Right kidney (tissue), 1 donor: ENCODE measurements at regions not wholly inside any gene's neighbourhood (a gene's known extent, or its start where the extent isn't known, plus 50 kb on each side); places are given as distances from the start of the nearest gene placed in this dataset.

ENCODE experiments used
- DNase-seq: peaks from one replicate; pipeline ENCODE4 v3.0.0-alpha.2; 2016

DNA sequence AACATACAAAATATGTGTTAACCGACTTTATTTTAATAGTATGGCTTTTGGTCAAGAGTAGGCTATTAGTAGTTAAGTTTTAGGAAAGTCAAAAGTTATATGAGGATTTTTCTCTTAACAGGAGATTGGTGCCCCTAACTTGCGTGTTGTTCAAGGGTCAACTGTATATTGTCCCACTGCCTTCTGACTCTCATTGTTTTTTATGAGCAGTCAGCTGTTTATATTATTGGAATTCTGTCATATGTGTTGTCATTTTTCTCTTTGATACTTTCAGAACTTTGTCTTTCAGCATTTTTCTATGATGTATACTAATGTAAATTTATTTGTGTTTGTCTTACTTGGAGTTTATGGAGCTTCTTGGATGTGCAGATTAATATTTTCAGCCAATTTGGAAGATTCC, 142.1 kb upstream of the CMC1 start:
- DNase-seq, result no peak

DNA sequence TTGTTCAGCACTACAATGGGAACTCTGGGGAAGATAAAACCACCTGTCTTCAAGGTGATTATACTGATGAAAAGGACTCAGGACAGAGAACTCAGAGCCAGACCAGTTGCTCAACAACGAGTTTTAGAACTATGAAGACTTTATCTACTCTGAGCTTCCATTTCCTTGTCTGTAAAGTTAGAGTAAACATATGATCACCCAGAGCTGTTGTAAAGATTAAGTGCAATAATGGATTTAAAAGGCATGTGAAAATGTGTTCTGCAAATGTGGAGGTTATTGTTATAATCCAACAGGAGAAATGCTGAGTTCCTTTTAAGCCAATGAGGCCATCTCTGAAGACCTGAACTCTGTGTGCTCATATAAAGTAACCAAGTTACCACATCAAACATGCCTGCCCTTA, 139.7 kb upstream of the CMC1 start:
- no peak for DNase-seq

DNA sequence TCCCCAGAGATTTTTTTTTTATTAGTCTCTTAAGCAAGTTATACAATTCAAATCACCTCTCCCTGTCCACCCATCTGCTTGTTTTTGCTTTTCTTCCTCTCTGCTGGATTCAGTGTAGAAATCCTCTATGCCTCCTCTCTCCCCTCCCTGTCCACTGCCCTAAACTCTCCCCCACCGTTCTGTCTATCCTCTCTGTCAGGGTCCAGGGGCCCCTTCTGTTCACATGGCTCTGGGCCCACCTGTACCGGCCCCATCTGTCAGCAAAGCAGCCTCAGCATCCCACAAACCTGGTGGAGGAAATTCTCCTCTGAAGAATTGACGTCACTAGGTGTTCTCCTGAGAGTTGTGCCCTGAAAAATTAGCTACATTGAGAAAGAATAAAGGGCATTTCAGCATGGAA, 137.6 kb upstream of the CMC1 start:
- no peak for DNase-seq

DNA sequence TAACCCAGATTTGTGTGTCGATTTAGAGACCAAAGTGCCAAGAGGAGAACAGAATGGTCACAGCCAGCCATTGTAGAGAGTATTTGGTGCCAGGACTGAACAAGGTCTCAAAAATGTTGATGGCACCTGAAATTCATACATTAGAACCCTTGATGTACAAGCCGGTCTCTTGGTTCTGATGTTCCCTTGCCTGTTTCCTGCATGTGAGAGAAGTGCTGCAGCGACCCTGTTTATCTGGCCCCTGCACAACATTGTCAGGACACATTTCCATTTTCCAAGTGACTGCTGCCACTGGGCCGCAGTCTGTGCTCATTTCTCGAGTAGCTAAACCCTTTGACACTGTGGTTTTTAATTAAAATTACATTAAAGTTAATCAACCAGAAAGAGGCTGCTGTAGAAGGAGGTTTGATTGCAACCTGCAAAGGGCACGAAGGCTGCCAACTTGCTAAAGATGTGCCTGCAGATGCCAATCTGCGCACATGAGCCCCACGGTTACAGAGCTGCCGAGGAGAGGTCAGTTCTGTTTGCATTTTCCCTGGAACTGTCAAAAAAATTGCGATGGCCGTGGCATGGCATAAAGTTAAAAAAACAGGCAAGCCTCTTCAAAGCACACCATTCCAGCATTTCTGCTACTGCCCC, 136.4 kb upstream of the CMC1 start:
- peak; percentile 6 for DNase-seq

DNA sequence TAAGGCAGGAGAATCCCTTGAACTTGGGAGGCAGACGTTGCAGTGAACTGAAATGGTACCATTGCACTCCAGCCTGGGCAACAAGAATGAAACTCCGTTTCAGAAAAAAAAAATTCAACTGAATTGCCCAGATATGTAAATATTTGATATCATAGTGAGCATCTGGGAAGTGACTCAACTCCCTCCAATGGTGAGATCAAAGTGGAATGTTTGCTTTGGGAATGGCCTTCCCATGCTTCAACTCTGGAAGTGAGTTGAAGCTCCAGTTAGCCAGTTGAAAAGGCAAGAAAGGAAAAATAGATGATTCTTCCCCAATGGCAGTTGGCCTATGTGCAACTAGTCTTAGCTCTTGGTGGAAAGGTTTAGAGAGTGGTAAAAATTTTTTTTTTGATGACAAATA, 131.6 kb upstream of the CMC1 start:
- no peak for DNase-seq

DNA sequence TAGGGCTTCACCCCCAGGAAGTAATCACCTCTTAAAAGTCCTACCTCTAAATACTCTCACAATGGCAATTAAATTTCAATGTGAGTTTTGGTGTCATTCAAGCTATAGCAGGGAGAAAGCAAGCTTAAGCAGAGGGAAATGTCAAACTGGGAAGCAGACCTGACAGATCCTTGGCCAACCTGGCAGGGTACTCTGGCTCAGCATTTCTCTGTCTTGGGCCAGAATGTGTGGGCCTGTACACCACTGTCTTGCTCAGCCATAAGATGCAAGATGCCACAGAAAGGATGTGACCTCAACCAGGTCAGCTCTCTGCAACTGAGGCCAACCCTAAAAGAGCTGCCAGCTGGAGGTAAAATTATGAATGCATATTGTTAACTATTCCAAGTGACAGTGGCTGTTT, 130.6 kb upstream of the CMC1 start:
- no peak for DNase-seq

DNA sequence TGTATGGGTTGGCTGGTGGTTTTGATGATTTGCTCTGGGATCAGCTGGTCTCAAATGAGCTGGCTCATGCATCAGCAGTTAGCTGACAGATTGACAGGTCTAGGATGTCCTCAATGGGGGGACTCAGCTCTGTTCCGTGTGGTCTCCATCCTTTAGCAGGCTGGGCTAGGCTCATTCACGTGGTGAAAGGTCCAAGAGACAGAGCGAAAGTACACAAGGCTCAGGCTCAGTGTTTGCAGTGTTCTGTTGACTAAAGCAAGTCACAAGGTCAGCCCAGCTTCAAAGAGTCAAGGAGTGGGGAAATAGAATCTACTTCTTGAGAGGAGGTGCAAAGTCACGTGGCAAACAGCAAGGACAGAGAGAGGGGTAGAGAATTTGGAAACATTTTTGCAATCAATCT, 126.5 kb upstream of the CMC1 start:
- DNase-seq, result no peak

DNA sequence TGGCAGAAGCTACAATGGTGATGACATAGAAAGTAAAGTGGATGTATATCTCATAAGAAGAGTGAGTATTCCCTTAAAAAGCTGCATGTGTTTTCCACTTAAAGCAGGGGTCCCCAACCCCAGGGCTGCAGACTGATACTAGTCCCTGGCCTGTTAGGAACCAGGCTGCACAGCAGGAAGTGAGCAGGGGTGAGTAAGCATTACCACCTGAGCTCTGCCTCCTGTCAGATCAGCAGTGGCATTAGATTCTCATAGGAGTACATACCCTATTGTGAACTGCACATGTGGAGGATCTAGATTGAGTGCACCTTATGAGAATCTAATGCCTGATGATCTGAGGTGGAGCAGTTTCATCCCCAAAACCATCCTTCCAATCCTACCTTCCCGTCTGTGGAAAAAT, 126.1 kb upstream of the CMC1 start:
- no peak for DNase-seq

DNA sequence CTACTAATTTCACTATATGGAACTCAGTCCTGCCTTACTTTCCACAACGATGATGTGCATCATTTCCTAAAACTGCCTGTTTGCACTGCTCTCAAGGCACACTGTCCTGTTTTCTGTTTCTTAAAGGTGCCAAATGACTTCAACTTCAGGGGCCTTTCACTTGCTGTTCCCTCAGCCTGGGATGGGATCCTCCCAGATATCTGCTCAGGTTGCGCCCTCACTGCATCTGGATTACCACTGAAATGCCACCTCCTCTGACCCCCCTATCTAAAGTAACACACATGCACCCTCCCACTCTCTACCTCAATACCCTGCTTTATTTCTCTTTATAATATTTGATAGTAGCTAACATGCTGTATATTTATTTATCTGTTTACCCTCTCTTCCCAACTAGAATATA, 123.8 kb upstream of the CMC1 start:
- no peak for DNase-seq

DNA sequence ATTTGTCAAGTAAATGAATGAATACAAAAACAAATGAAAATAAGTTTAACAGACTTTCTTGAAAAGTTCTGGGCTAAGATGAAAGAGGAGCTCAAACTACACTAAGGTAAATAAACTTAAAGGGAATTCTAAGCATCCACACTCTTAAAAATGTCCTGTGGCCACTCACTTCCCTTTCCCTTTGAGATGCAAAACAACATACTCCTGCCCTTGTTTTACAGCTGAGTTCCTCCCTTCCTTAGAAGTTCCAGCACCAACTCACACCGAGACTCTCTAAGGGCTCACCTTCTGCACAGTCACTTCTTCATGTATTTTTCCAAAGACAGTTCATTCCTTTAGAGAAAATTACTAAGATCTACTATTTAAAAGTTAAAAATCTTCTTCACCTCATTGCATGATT, 123.3 kb upstream of the CMC1 start:
- no peak for DNase-seq

DNA sequence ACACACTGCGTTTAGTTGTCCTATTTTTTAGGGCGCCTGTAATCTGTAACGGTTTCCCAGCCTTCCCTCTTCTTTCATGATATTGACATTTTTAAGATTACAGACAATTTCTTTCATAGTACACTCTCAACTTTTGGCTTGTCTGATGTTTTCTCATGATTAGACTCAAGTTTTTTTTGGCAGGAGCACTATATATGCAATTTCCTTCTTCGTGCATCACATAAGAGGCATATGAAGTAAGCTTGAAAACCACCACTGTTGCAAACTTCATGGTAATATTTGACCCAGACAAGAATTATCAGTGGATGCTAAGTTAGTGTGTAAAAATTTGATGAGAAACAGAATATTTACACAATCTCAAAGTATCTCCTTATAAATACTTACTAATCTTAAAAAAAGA, 119.2 kb upstream of the CMC1 start:
- no peak for DNase-seq

DNA sequence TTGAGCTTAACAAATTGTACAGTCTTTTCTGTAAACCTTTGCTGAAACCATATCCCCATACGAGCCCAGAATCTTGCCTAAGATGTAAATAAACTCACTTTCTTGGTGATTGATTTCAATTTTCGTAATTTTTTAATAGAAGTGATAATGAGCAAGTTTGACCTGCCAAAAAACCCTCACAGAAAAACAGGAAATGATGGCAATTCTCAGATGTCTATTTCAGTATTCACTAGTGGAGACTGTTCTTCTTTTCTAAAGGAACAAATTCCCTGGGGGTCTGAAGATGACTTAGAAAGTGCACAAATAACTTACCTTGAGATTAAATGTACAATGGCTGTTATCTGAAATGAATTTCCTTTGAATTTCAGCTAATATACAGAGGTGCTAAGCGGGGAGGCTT, 116.5 kb upstream of the CMC1 start:
- no peak for DNase-seq

DNA sequence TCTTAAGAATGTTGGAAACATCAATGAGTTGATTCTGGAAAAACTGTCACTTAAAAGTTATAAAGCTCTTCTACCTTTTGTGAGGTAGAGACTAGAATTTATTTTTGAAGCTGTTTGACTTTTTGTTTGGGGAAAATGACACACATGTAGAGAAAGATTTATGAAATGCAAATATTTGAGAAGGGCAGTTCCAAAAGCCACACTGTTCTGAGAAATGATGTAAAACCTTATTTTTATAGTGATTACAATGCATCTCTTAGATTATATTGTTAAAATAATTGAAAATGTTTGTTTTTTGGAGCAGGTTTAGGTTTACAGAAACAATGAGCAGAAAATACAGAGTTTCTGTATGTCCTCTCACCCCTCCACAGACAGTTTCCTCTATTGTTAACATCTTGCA, 116.1 kb upstream of the CMC1 start:
- no peak for DNase-seq

DNA sequence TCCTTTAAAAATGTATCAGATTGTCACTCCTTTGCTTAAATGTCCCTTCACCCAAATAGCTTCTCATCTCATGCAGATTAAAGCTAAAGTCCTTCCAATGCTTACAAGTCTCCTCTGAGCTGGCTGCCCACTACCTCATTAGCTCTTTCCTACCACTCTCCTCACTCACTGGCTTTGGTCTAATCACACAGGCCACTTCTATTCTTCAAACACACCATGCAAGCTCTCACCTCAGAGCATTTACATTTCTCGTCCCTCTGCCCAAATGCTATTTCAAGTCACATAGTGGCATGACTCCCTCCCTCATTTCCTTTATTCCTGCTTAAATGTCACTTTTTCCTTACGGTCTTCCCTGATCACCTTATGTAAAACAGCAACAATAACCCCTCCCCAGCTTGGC, 110.6 kb upstream of the CMC1 start:
- DNase-seq, result no peak

DNA sequence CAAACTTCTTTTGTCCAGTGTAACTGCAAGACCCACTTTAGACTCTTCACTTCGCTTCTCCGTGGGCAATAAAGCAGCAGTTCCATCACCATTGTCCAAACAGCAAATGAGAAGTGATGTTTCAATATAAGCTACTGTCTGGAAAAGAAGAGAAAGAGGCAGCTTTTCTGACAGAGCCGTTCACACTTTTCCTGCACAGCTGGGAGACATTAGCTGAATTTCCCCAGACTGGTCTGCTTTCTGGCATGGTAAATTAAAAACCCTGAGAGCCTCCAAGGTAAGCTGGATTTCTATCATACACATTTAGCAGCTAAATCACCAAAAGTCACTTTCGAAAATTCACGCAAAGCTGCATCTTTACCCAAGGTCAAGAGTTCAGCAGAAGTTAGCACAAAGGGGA, 108.5 kb upstream of the CMC1 start:
- no peak for DNase-seq

DNA sequence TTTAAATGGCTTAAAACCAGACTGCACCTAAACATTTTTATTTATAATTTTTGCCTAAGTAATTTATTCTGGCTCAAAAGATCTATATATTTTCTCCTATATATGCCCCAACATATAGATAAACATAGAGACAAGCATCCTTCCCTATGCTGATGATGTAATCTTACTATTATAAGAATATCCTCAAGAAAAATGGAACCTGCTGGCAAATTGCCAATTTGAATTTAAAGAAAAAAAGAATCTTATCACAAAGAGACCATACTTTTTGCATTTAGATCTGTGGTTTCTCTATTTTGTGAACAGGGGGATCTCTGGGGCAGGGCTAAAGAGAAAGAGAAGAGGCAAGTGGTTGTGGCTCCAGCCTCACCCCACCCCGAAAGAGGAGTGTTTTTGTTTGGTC, 107.2 kb upstream of the CMC1 start:
- DNase-seq, result no peak

DNA sequence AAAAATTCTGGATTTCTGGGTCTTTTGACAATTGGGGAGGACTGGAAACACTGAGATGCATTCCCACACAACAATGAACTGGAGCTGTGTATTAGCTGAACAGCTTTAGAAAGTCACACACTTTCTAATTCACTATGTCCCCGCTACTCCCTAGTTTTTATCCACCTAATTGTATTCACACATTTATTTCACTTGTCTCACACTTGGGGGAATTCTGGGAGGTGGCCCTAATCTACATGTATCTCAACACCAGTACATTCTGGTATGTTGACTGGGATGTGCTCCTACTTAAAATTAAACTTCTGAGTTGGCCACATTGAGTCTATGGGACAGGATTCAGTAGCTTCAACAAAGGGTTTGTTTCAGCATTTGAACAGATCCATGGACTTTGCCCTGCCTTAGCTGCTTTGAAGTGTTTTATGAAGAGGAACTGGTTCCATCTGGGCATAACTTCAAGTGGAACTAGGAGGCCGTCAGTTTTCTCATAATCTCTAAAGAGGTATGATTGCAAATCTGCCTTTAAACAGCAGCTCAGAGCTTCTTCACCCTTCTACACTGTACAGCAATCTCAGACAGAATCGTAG, 106.5 kb upstream of the CMC1 start:
- DNase-seq, result no peak

DNA sequence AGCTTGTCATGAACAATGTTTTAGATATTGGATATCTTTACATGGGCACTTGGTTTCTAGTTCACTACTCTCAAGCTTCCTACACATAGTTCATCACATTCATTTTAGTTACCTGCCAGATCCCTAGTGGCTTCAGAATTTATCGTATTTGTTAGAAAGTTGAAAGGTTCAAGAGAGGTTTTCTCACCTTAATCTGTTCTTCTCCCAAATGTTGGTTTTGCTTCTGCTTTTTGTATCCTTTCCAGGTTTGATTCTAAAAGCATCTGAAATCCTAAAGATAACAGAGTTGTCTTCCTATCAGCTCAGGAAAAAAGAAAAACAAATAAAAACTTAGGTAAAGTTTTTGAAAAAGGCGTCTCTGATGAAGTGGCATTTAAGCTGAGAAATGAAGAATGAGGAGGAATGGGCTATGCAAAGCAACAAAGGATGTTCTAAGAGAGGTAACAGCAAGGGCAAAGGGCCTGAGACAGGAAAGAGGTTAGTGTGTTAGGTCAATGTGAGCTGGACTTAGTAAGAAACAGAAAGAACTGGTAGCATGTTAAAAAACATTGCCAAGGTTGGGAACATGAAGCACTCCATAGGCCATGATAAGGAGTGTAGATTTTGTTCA, 104.7 kb upstream of the CMC1 start:
- no peak for DNase-seq

DNA sequence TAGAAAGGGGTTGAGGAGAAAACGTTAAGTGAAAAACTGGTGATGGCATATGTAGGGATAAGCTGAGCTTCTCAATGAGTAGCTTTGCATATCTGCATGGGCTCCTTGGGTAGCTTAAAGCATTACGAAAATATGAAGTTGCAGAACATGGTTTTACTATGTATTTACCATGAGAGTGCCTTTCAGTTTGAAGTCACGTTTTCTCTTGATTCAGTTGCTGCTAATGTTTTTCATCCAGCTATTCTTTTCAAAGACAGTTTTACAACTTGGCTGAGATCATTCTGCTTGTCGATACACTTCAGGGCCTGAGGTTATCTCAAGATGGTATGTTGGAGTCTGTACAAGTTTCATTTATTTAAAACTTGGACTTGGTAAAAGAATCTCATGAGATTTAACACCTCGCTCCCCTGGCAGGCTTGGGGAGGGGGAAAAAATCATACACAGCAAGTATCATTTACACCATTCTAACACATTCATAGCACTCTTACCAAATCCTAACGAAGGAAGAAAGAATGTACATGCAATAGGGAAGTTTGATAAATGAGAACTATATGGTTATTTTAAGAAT, 103.3 kb upstream of the CMC1 start:
- no peak for DNase-seq

DNA sequence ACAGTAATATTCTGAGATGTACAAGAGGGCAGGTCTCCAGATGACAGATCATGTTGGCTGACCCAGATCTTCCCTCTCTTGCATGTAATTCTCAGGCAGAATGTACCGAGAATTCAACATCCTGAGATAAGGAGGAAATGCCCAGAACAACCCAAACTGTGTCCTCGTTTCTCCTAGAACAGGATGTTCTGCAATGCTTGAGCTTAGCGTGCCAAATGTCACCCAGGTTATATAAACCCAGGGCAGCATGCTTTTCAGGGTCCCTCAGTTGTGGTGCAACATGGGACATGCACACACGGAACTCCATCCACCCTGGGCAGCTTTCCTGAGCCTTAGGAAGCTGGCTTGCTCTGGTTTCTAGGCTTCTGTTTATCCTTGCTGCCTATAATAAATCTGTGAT, 102.1 kb upstream of the CMC1 start:
- no peak for DNase-seq

DNA sequence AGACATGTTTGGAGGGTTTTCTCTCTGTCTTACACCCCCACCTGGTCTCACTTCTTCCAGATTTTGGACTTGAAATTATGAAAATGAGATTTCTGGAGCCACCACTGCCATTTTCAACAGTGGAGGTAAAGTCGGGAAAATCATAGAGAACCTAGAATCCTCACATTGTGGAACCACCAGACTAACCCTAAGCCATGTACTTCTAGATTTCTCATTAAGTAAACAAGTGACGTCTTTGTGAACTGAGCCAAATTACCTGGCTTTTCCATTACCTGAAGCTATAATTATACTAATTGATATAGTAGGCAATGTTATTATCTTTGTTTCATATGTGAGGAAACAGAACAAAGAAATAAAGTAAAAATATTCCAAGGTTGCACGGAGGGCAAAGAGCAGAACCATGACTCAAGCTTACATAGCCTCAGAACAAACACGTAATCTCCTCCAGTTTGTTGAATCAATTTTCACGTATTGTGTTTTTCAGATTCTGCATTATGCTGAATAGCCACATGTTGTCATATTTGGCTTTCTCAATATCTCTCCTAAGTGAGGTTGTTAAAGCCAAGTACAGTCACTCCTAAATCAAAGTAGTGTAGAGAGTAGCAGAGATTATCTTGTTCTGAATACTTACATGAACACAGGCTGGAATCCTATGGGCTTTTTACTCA, 101.3 kb upstream of the CMC1 start:
- DNase-seq, result no peak

DNA sequence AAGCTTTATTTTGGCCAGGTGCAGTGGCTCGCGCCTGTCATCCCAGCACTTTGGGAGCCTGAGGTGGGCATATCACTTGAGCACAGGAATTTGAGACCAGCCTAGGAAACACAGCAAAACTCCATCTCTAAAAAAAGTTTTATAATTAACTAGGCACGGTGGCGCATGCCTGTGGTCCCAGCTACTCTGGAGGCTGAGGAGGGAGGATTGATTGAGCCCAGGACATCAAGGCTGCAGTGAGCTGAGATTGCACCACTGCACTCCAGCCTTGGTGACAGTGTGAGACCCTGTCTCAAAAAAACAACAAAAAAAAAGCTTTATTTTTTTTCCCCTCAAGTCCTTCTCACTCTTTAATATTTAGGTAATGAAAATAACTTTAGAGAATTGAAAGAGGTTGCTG, 100.8 kb upstream of the CMC1 start:
- no peak for DNase-seq

DNA sequence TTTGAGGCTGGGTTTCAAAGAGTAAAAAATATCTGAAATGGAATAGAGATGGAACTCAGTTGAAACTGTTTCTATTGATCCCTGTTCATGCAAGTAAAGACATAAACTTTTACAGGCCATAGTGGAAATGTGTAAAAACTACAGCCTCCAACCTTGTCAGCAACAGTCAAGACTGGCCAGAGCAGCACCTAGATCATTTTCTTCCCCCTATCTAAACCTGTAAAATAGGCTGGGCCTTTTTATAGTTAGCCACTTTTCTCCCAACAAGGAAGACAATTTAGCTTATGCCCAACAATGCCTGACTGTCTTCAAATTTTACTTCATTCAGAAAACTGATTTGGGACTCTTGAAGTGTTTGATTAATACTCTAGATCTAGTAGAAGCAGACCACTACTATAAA, 91.5 kb upstream of the CMC1 start:
- DNase-seq, result no peak
